HG03095 (cell line): ENCODE measurements at regions not wholly inside any gene's neighbourhood (a gene's known extent, or its start where the extent isn't known, plus 50 kb on each side); places are given as distances from the start of the nearest gene placed in this dataset.

Experiments
- ATAC-seq: cut with Tn5 transposase; IDR thresholded peaks from one replicate; pipeline ENCODE4 v1.9.1; 2021; ENCODE audit warnings: moderate library complexity; ENCODE audit not compliant: unreplicated experiment

DNA sequence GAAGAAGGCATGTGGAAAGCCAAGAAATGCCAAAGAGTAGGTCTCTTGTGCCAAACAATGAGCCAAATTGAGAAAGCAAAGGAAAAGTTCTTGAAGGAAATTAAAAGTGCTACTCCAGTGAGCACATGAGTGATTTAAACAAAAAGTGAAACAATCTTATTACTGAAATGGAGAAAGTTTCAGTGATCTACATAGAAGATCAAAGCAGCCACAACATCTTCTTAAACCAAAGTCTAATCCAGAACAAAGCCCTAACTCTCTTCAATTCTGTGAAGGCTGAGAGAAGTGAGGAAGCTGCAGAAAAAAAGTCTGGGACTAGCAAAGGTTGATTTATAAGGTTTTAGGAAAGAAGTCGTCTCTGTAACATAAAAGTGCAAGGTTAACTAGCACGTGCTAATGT is 259.6 kb downstream of the FLRT2 start:
- no peak for ATAC-seq

GRCh38 chr14:85788470-85789233 is 258.7 kb downstream of the FLRT2 start:
- ATAC-seq: no peak

- ATAC-seq: no peak
Observed at GRCh38 chr14:85766295-85766694, 236.4 kb downstream of the FLRT2 start.

- no peak for ATAC-seq
Observed at GRCh38 chr14:85764822-85765221, 234.9 kb downstream of the FLRT2 start.

- no peak for ATAC-seq
Observed at GRCh38 chr14:85762526-85762925, 232.6 kb downstream of the FLRT2 start.

DNA sequence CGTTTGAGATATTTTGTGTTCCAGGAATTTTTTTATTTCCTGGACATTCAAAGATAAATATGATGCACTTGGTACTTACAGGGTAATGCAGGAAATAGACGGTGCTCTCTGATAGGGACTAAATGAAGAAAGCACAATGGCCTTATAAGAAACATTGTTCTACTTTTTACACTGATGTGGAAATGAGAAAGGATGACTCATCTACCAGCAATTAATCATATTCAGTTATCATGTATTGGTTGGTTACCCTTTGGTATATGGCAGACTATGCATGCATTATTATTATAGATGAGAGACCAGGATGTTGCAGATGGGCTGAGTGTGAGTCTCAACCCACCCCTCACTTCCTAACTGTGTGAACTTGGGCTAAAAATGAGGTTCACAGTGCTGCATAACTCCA is 222.2 kb downstream of the FLRT2 start:
- no peak for ATAC-seq

- ATAC-seq: no peak
Observed at GRCh38 chr14:85744573-85744972, 214.6 kb downstream of the FLRT2 start.

DNA sequence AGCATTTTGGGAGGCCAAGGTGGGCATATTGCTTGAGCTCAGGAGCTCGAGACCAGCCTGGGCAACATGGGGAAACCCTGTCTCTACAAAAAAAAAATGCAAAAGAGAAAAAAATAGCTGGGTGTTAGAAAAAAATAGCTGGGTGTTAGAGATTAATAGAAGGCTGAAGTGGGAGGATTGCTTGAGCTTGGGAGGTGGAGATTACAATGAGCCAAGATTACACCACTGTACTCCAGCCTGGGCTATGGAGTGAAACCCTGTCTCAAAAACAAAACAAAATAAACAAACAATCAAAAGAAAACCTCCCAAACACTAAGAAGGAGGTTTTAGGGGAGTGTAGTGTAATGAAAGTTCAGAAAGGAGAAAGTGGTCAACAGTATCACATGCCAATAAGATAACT is 202.1 kb downstream of the FLRT2 start:
- ATAC-seq: no peak

GRCh38 chr14:85731186-85731585 is 201.2 kb downstream of the FLRT2 start:
- ATAC-seq: no peak

- no peak for ATAC-seq
Observed at GRCh38 chr14:85728476-85729065, 198.6 kb downstream of the FLRT2 start.

DNA sequence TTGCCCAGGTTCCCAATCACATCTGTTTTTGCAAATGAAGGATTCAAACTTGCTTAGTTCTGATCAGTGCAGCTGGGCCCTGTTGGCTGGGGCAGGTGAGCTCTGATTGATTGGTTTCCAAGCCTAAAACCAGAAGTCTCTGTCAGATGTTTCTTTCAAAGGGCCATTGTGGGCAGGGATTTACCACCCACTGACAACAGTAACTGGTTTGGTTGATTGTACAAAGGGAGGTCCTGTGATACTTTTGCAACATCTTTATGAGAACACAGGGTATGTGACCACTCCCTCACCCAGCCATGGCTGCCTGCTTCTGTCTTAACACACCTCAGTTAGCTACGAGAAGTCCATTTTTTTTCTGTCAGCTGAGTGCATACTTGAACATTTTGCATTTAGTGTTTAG is 184.1 kb downstream of the FLRT2 start:
- ATAC-seq: no peak

DNA sequence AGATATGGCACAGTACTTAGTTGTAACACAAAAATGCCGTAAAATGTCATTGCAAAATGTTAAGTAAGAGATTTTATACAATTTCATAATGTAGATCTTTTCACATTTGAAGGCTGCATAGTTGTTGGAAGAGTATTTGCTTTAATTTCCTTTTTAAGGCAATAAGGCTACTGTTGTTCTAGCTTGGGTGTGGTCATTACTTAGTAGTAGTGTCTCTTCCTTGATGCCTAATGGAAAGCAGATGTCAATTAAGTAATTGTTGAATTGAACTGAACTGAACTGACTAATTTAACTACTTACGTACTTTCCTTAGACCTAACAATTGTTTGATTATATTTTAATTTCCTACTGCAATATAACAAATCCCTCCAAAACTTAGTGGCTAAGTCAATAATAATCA is 181.7 kb downstream of the FLRT2 start:
- ATAC-seq: no peak
